Thymus (tissue), 11 donors: ENCODE measurements at regions not wholly inside any gene's neighbourhood (a gene's known extent, or its start where the extent isn't known, plus 50 kb on each side); places are given as distances from the start of the nearest gene placed in this dataset.

ENCODE experiments used
- DNase-seq, 9 donors: peaks; one replicate each; pipeline ENCODE4 v3.0.0-alpha.2; 2013; ENCODE audit warnings: low spot score in 9 of 9, low read depth in 6 of 9, missing footprints in 1 of 9
- H3K27ac ChIP-seq, 2 donors: one replicate each; pipeline ENCODE4 v1.5.1; 2013; ENCODE audit warnings: control low read depth in 1 of 2, low read depth in 1 of 2, low read length in 1 of 2, mild to moderate bottlenecking in 1 of 2, moderate library complexity in 1 of 2
- H3K27me3 ChIP-seq, 2 donors: one replicate each; pipeline ENCODE4 v1.5.1; 2013; ENCODE audit warnings: low read length in 1 of 2; ENCODE audit not compliant: control insufficient read depth in 2 of 2, insufficient read depth in 1 of 2
- H3K36me3 ChIP-seq, 2 donors: one replicate each; pipeline ENCODE4 v1.5.1; 2013; ENCODE audit warnings: low read length in 1 of 2, mild to moderate bottlenecking in 1 of 2, moderate library complexity in 1 of 2; ENCODE audit not compliant: control insufficient read depth in 2 of 2, insufficient read depth in 2 of 2
- H3K4me1 ChIP-seq, 2 donors: one replicate each; pipeline ENCODE4 v1.5.1; 2013; ENCODE audit warnings: low read length in 2 of 2; ENCODE audit not compliant: control insufficient read depth in 2 of 2, insufficient read depth in 2 of 2
- H3K4me3 ChIP-seq, 2 donors: one replicate each; pipeline ENCODE4 v1.5.1; 2013; ENCODE audit warnings: low read length in 2 of 2, control low read depth in 1 of 2, mild to moderate bottlenecking in 1 of 2
- H3K9me3 ChIP-seq, 2 donors: one replicate each; pipeline ENCODE4 v1.5.1; 2013; ENCODE audit warnings: low read length in 1 of 2, mild to moderate bottlenecking in 1 of 2; ENCODE audit not compliant: control insufficient read depth in 2 of 2, insufficient read depth in 1 of 2
- WGBS: extraction: QIAGEN DNeasy Blood & Tissue Kit; methylation state at CpG from one replicate; pipeline ENCODE4 v1.1.7; 2013; 5-methylcytosine and 5-hydroxymethylcytosine counted together
- donor health status: healthy.

DNA sequence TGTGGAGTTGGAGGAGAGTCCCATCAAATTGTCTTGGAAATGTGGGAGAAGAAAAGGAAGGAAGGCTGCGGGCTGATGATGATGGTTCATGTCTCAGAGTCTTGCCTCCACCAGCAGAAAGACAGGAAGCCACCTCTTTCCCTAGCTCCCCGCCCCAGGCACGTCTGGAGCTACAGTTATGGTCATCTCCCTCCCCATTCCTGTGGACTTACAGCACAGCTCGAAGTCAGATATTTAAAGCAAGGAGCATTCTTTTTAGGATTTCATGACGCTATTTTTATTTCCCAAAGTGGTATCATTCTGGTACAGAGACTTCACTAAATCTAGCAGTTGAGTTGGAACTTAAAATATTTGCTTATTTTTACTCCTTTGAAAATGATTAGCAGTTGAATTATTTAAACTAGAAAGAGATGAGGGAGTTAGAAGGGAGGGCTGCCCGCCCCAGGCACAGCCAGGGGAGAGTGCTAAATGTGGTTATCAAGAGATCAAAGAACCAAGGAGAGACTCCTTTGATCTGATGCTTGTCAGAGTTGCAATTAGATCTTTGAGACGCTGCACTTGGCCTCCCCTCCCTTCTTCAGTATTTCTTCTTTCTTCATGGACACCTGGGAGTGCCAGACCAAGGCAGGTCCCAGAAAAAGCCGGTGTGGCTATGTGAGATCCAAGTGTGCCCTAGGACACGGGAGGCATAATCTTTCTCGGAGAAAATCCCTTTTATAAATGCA is 199.9 kb upstream of the SOX4 start:
- DNase-seq, result peak in 7 of 9 donors; percentile 8 to 43 (median 12)
- H3K4me1 ChIP-seq, result peaks cover 0 to 6% of the 10 kb centered on the region in 2 donors
- H3K36me3 ChIP-seq, result no peaks in the 10 kb centered on the region
- no peak overlapping the region for H3K27ac ChIP-seq
- WGBS, result 67% methylated on average over 10 of the region's 10 CpGs
- no peaks in the 10 kb centered on the region for H3K27me3 ChIP-seq
- H3K4me3 ChIP-seq, result no peak overlapping the region
- H3K9me3 ChIP-seq, result peaks cover 0 to 4% of the 10 kb centered on the region in 2 donors

DNA sequence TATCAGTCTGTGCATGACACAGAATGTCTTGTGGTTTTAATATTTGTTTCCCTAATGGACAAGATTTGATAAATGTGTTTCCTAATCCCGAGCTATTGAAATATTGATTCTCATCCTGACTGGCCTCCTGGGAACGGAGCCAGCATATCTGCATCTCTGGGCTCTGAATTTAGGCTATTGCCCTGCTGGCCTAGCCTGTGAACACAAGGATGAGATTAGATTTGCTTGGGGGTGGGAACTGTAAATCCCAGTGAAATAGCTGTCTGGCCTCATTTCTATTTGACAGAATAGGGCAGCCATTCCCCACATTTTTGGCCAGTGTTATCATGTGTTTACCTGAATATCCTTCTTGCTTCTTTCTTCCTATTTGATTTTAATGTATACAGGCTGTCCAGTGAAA is 198.4 kb upstream of the SOX4 start:
- Histone ChIP-seq H3K36me3 (no peaks in the 10 kb centered on the region), H3K4me3 (no peak overlapping the region), H3K27ac (no peak overlapping the region), H3K9me3 (peaks cover 0 to 4% of the 10 kb centered on the region in 2 donors), H3K27me3 (no peaks in the 10 kb centered on the region), H3K4me1 (peaks cover 0 to 6% of the 10 kb centered on the region in 2 donors)
- WGBS, result 90% methylated on average over 2 of the region's 2 CpGs
- DNase-seq, result no peak

DNA sequence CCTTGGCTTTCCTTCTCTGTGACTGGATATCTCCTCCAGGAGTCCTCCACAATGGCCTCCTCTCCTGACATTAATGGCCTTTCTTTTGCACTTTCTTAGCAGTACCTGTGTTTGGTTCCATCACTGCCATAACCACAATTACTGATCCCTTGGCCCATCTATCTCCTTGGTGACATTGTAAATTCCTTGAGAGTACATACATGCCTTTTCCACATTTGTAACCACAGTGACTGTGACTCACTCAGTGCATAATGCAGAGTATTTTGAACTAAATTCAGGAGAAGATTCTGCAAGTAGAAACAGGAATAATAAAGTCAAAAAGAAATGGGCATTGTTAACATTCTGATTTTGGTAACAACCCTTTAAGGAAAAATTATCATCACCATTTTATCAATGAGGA is 197.2 kb upstream of the SOX4 start:
- Histone ChIP-seq H3K27ac (no peak overlapping the region), H3K36me3 (no peaks in the 10 kb centered on the region)
- DNase-seq, result no peak

DNA sequence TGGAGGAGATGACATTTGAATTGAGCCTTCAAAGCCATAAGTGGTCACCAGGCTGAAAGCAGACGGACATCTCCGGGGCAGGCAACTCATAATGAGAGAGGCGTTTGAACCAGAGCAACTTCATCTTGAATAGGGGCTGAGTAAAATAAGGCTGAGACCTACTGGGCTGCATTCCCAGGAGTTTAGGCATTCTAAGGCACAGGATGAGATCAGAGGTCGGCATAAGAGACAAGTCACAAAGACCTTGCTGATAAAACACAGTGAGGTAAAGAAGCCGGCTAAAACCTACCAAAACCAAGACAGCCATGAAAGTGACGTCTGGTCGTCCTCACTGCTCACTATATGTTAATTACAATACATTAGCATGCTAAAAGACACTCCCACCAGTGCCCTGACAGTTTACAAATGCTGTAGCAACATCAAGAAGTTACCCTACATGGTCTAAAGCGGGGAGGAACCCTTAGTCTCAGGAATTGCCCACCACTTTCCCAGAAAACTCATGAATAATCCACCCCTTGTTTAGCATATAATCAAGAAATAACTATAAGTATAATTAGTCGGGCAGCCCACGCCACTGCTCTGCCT is 194.7 kb upstream of the SOX4 start:
- H3K4me3 ChIP-seq, result no peak overlapping the region
- DNase-seq, result no peak
- H3K9me3 ChIP-seq, result no peaks in the 10 kb centered on the region
- peaks cover 0 to 3% of the 10 kb centered on the region in 2 donors for H3K4me1 ChIP-seq
- H3K36me3 ChIP-seq, result no peaks in the 10 kb centered on the region
- 98% methylated on average over 10 of the region's 10 CpGs for WGBS
- no peak overlapping the region for H3K27ac ChIP-seq
- H3K27me3 ChIP-seq, result no peaks in the 10 kb centered on the region

More for the DNA sequence above, 197.2 kb upstream of the SOX4 start:
- H3K27me3 ChIP-seq, result no peaks in the 10 kb centered on the region
- H3K9me3 ChIP-seq, result peaks cover 0 to 4% of the 10 kb centered on the region in 2 donors
- no peak overlapping the region for H3K4me3 ChIP-seq
- H3K4me1 ChIP-seq, result peaks cover 0 to 6% of the 10 kb centered on the region in 2 donors

DNA sequence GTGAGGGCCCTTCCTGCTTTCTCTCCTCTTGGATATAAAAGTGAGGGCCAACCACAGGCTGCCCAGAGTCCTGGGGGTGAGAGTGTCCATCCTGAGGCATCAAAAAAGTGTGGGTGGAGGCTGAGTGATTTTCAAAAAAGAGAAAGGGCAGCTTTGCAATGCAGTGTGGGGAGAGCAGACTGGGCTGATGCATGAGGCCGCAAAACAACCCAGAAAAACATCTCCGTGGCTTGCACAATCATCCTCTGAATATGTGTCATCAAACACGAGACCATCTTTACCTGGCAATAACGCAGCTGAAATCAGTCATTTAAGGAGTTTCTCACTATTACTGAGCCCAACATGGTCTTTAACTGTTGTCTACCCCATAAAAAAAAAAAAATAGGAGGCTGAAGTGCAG is 191.2 kb upstream of the SOX4 start:
- Histone ChIP-seq H3K36me3 (no peaks in the 10 kb centered on the region), H3K4me3 (no peak overlapping the region), H3K27me3 (no peaks in the 10 kb centered on the region), H3K27ac (no peak overlapping the region), H3K9me3 (no peaks in the 10 kb centered on the region), H3K4me1 (no peaks in the 10 kb centered on the region)
- no peak for DNase-seq
- 95% methylated on average over 4 of the region's 4 CpGs for WGBS

DNA sequence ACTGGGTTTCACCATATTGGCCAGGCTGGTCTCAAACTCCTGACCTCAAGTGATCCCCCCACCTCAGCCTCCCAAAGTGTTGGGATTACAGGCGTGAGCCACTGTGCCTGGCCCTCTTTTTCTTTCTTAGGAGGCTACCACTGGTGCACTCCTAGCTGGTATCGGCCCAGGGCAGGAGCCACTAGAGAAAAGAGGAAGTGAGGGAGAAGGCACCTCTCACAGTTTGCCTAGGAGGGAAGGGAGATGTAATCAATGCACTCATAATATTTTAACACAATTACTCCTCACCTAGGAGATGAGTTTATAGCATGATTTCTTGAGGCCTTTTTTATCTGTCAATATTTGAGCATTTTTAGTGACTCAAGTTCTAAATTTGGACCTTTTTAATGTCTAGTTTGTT is 189.0 kb upstream of the SOX4 start:
- 46% methylated on average over 2 of the region's 2 CpGs for WGBS
- no peak for DNase-seq

DNA sequence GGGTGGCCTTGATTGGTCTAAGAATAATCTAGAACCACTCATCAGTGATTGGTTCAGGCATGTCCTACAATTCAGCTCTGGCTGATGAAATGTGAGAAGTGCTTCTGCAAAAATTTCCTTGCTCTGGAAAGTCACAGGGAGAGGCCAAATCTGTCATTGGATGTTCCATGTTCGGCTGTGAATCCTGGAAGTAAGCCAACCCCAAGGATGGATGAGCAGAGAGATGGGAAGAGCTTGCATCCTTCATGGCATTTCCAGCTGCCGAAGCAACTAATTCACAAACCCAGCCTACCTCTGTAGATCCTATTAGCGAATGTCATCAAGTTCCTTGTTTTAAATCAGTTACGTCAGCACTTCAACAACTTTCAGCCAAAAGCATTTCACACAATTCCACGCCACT is 187.2 kb upstream of the SOX4 start:
- DNase-seq, result no peak
- WGBS, result 96% methylated on average over 5 of the region's 5 CpGs
- Histone ChIP-seq H3K27ac (no peak overlapping the region), H3K4me1 (no peaks in the 10 kb centered on the region), H3K9me3 (peaks cover 0 to 3% of the 10 kb centered on the region in 2 donors), H3K27me3 (no peaks in the 10 kb centered on the region), H3K4me3 (no peak overlapping the region), H3K36me3 (no peaks in the 10 kb centered on the region)

More for the DNA sequence above, 189.0 kb upstream of the SOX4 start:
- Histone ChIP-seq H3K4me1 (no peaks in the 10 kb centered on the region), H3K9me3 (no peaks in the 10 kb centered on the region), H3K27me3 (no peaks in the 10 kb centered on the region), H3K27ac (no peak overlapping the region), H3K36me3 (no peaks in the 10 kb centered on the region), H3K4me3 (no peak overlapping the region)

DNA sequence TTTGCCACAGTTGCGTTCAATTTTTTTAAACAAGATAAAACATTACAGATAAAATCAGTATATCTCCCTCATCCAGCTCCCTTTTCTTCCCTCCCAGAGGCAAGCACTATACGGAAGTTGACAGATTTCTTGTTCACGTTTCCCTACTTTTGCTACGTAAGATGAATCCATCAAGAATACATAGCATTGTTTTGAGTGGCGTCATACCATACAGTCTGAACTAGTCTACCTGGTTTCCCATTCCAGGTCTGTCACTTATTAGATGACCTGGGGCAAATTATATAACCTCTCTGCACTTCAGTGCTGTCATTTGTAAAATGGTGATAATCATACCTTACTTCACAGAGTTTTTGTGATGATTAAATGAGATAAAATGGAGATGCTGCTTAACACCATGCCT is 184.3 kb upstream of the SOX4 start:
- H3K4me1 ChIP-seq, result no peaks in the 10 kb centered on the region
- H3K36me3 ChIP-seq, result no peaks in the 10 kb centered on the region
- no peak overlapping the region for H3K4me3 ChIP-seq
- peaks cover 0 to 3% of the 10 kb centered on the region in 2 donors for H3K9me3 ChIP-seq
- 96% methylated on average over 5 of the region's 5 CpGs for WGBS
- no peak overlapping the region for H3K27ac ChIP-seq
- DNase-seq, result no peak
- H3K27me3 ChIP-seq, result no peaks in the 10 kb centered on the region

DNA sequence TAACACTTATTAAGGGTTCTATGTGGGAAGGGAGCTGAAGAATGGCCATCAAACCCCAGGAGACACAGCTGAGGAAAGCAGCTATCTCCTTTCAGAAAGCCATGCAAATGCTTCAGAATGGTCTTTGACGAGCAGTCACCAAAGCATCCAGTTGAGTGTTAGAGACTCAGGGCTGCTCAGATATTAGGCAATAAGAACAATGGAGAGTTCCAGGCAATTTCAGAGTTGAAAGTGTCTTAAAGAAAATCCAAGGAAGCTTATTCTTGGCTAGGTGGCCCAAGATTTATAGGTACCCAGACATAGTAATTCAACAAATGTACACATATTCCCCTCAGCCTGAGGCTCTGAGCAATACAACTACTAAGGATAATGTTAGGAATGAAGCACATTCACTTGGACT is 180.1 kb upstream of the SOX4 start:
- Histone ChIP-seq H3K27ac (no peak overlapping the region), H3K9me3 (peaks cover 0 to 3% of the 10 kb centered on the region in 2 donors), H3K4me1 (no peaks in the 10 kb centered on the region), H3K36me3 (no peaks in the 10 kb centered on the region), H3K4me3 (no peak overlapping the region), H3K27me3 (no peaks in the 10 kb centered on the region)
- 93% methylated on average over 1 of the region's 1 CpG for WGBS
- no peak for DNase-seq
